ENCODE measurements at regions not wholly inside any gene's neighbourhood (a gene's known extent, or its start where the extent isn't known, plus 50 kb on each side); places are given as distances from the start of the nearest gene placed in this dataset.

DNA sequence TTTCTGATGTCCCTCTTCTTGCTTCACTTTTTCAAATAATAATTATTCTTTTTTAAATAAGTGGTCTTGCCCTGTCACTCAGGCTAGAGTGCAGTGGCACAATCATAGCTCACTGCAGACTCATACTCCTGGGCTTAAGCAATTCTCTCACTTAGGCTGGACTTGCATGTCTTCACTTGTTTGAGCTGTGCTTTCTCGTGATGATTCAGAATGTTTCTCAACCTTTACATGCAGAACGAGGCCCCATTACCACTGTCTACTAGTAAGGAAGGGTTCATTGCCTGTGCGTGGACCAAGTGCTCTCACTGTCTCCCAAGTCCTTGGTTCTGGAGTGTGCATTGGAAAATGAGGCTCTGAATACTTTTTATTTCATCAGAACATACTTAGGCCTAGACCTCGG, 468.6 kb upstream of the COBL start:
- WGBS, 2 experiments (ENCODE audit: extremely low coverage in 1 of 2, insufficient coverage in 1 of 2, insufficient read length in 1 of 2, insufficient replicate concordance in 2 of 2, low coverage in 1 of 2, low lambda C conversion rate in 2 of 2, missing lambda C conversion rate in 1 of 2), result 89% methylated on average over 4 of the region's 4 CpGs; no CpG with 5 or more reads in 1 of the 2 experiments
- Histone ChIP-seq H4K20me1 (replicated peaks in 1 of 2; ENCODE audit: control insufficient read depth in 1 of 2, insufficient read depth in 2 of 2, low read length in 2 of 2) (no peaks in the 10 kb centered on the region), H4K8ac (ENCODE audit: extremely low read depth, insufficient read depth, low read length) (no peak overlapping the region), H3K18ac (ENCODE audit: extremely low read depth, low read length) (no peak overlapping the region), H2AK5ac (ENCODE audit: low read depth, low read length) (no peak overlapping the region), H4K5ac (ENCODE audit: insufficient read length, low read depth, low read length) (no peak overlapping the region), H4K91ac (replicated peaks; ENCODE audit: insufficient read length, low read length) (no peak overlapping the region), H3K4me3 (ENCODE audit: extremely low read depth in 1 of 4, insufficient read depth in 2 of 4, low read depth in 3 of 4, low read length in 4 of 4) (no peak overlapping the region), H3K27ac (ENCODE audit: low read depth, low read length) (no peak overlapping the region), H3K36me3 (ENCODE audit: control insufficient read depth in 2 of 4, insufficient read depth in 4 of 4, low read length in 3 of 4) (no peaks in the 10 kb centered on the region), H3K23me2 (ENCODE audit: low read depth, low read length) (no peaks in the 10 kb centered on the region), H3K79me1 (ENCODE audit: low read depth, low read length) (no peaks in the 10 kb centered on the region), H3K9me3 (ENCODE audit: insufficient read depth in 2 of 2, low read depth in 1 of 2, low read length in 1 of 2) (no peaks in the 10 kb centered on the region), H2BK120ac (replicated peaks; ENCODE audit: low read depth, low read length) (no peak overlapping the region), H3K14ac (ENCODE audit: insufficient read length) (no peak overlapping the region), H3K23ac (ENCODE audit: insufficient read length) (no peak overlapping the region), H2BK20ac (ENCODE audit: low read length) (no peak overlapping the region), H2AFZ (ENCODE audit: low read length) (no peak overlapping the region), H3K9ac (replicated peaks in 1 of 4; ENCODE audit: extremely low read depth in 1 of 4, low read depth in 3 of 4, low read length in 3 of 4) (no peak overlapping the region), H2BK15ac (ENCODE audit: low read length) (no peak overlapping the region), H3K4me1 (replicated peaks in 1 of 4; ENCODE audit: control insufficient read depth in 3 of 4, insufficient read depth in 4 of 4, low read length in 3 of 4) (peaks cover 0 to 3% (median 1%) of the 10 kb centered on the region in 4 experiments; a peak in 2 of 7 replicates), H3K4me2 (ENCODE audit: insufficient read depth in 1 of 2, low read depth in 2 of 2, low read length in 2 of 2) (no peak overlapping the region), H3K79me2 (ENCODE audit: control insufficient read depth in 1 of 2, insufficient read depth in 2 of 2, low read length in 2 of 2) (no peaks in the 10 kb centered on the region), H2BK5ac (ENCODE audit: low read depth, low read length) (no peak overlapping the region), H2BK12ac (ENCODE audit: low read depth, low read length) (no peak overlapping the region), H3K27me3 (replicated peaks in 1 of 4; ENCODE audit: control insufficient read depth in 3 of 4, extremely low read depth in 1 of 4, insufficient read depth in 3 of 4, low read length in 3 of 4) (no peaks in the 10 kb centered on the region), H3K56ac (replicated peaks; ENCODE audit: insufficient read length, low read depth, low read length) (no peak overlapping the region), H3K4ac (replicated peaks; ENCODE audit: insufficient read length, low read depth, low read length) (no peak overlapping the region)
- CTCF ChIA-PET (ENCODE audit: partially characterized antibody), result no interaction called here
- no peak for TF ChIP-seq CREB1 (IDR thresholded peaks at IDR 0.05)
- TF ChIP-seq, protein P1, sequence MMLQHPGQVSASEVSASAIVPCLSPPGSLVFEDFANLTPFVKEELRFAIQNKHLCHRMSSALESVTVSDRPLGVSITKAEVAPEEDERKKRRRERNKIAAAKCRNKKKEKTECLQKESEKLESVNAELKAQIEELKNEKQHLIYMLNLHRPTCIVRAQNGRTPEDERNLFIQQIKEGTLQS (IDR thresholded peaks at IDR 0.05; ENCODE audit: insufficient read depth, low read depth, low read length), result no peak
- TF ChIP-seq TCF12 (IDR thresholded peaks at IDR 0.05; ENCODE audit: low read depth, low read length), result no peak
- TF ChIP-seq RBBP5 (IDR thresholded peaks at IDR 0.05; ENCODE audit: borderline replicate concordance, low read depth, low read length), result no peak
- TF ChIP-seq MAFK (IDR thresholded peaks at IDR 0.05; ENCODE audit: low read depth, low read length), result no peak
- no peak for TF ChIP-seq SUZ12 (IDR thresholded peaks at IDR 0.05; ENCODE audit: low read length)
- no peak for TF ChIP-seq PHF8 (conservative IDR thresholded peaks at IDR 0.05; ENCODE audit: low read depth, low read length)
- TF ChIP-seq BACH1 (IDR thresholded peaks at IDR 0.05; ENCODE audit: low read length), result no peak
- no peak for FAIRE-seq
- DNase-seq (ENCODE audit: low read depth in 1 of 2, low spot score in 2 of 2), result no peak
- POLR2A ChIA-PET (ENCODE audit: partially characterized antibody), result no interaction called here

Data from H1 (cell line).